ENCODE measurements at regions not wholly inside any gene's neighbourhood (a gene's known extent, or its start where the extent isn't known, plus 50 kb on each side); places are given as distances from the start of the nearest gene placed in this dataset.

GRCh38 chr16:79914961-79915720, 314.6 kb upstream of the MAF start:
- Histone ChIP-seq H3K9me3 (replicated peaks; ENCODE audit: control insufficient read depth, insufficient read depth, low read length) (no peaks in the 10 kb centered on the region), H3K27me3 (ENCODE audit: control insufficient read depth in 2 of 2, insufficient read depth in 2 of 2, low read length in 2 of 2) (no peaks in the 10 kb centered on the region), H3K4me1 (ENCODE audit: control insufficient read depth, extremely low read depth, insufficient read depth, low read length) (no peaks in the 10 kb centered on the region), H2AFZ (ENCODE audit: low read depth, low read length) (no peak overlapping the region), H3K9me1 (replicated peaks; ENCODE audit: control insufficient read depth, extremely low read depth, insufficient read depth, low read length) (no peaks in the 10 kb centered on the region), H3K4me3 (replicated peaks in 1 of 3; ENCODE audit: insufficient read depth in 1 of 3, low read depth in 1 of 3, low read length in 3 of 3) (no peak overlapping the region), H3K4me2 (ENCODE audit: insufficient read depth, low read length) (no peak overlapping the region), H4K20me1 (replicated peaks; ENCODE audit: control insufficient read depth, extremely low read depth, insufficient read depth, low read length) (no peaks in the 10 kb centered on the region), H3K79me2 (ENCODE audit: control insufficient read depth, insufficient read depth, low read length) (no peaks in the 10 kb centered on the region), H3K9ac (replicated peaks; ENCODE audit: extremely low read depth, insufficient read depth, low read length) (no peak overlapping the region), H3K27ac (ENCODE audit: insufficient read depth, low read depth, low read length) (no peak overlapping the region), H3K36me3 (ENCODE audit: control insufficient read depth in 2 of 2, extremely low read depth in 1 of 2, insufficient read depth in 2 of 2, low read length in 2 of 2) (no peaks in the 10 kb centered on the region)
- BruUV-seq (replicated peaks), result no TSS peak
- ChIA-PET CTCF (no interaction called here), POLR2A (no interaction called here)
- intact Hi-C loops (cut with micrococcal nuclease) (no loop called here), dilution Hi-C loops (cut with MboI; ENCODE audit: extremely low pct_ligation_motif_present, low sequenced_read_pairs) (no loop called here)
- DNase-seq (ENCODE audit: low read depth, low spot score) (no peak), FAIRE-seq (no peak)
- TF ChIP-seq MAX (IDR thresholded peaks at IDR 0.05; ENCODE audit: insufficient read depth, insufficient read length), result no peak
- TF ChIP-seq POLR2A (IDR thresholded peaks at IDR 0.05; ENCODE audit: low read depth, low read length), result no peak

- no TSS peak for BruUV-seq (replicated peaks)
- Histone ChIP-seq H3K4me3 (replicated peaks in 1 of 3; ENCODE audit: insufficient read depth in 1 of 3, low read depth in 1 of 3, low read length in 3 of 3) (no peak overlapping the region), H3K27ac (ENCODE audit: insufficient read depth, low read depth, low read length) (no peak overlapping the region), H3K9me1 (replicated peaks; ENCODE audit: control insufficient read depth, extremely low read depth, insufficient read depth, low read length) (no peaks in the 10 kb centered on the region), H3K36me3 (ENCODE audit: control insufficient read depth in 2 of 2, extremely low read depth in 1 of 2, insufficient read depth in 2 of 2, low read length in 2 of 2) (no peaks in the 10 kb centered on the region), H3K4me1 (ENCODE audit: control insufficient read depth, extremely low read depth, insufficient read depth, low read length) (no peaks in the 10 kb centered on the region), H3K79me2 (ENCODE audit: control insufficient read depth, insufficient read depth, low read length) (no peaks in the 10 kb centered on the region), H3K9me3 (replicated peaks; ENCODE audit: control insufficient read depth, insufficient read depth, low read length) (no peaks in the 10 kb centered on the region), H3K4me2 (ENCODE audit: insufficient read depth, low read length) (no peak overlapping the region), H3K27me3 (ENCODE audit: control insufficient read depth in 2 of 2, insufficient read depth in 2 of 2, low read length in 2 of 2) (no peaks in the 10 kb centered on the region), H4K20me1 (replicated peaks; ENCODE audit: control insufficient read depth, extremely low read depth, insufficient read depth, low read length) (no peaks in the 10 kb centered on the region), H3K9ac (replicated peaks; ENCODE audit: extremely low read depth, insufficient read depth, low read length) (no peak overlapping the region), H2AFZ (ENCODE audit: low read depth, low read length) (no peak overlapping the region)
- POLR2A ChIA-PET, result no interaction called here
- CTCF ChIA-PET, result no interaction called here
- DNase-seq (ENCODE audit: low read depth, low spot score), result no peak
- TF ChIP-seq EZH2 (IDR thresholded peaks at IDR 0.05; ENCODE audit: borderline replicate concordance, low read depth, low read length, severe bottlenecking), result no peak
- no peak for TF ChIP-seq FOS (IDR thresholded peaks at IDR 0.05; ENCODE audit: borderline replicate concordance, insufficient read depth, low read length)
- TF ChIP-seq MYC (IDR thresholded peaks at IDR 0.05; ENCODE audit: low read depth, low read length), result no peak
- no peak for TF ChIP-seq POLR2A (IDR thresholded peaks at IDR 0.05; ENCODE audit: low read depth, low read length)
- TF ChIP-seq MAX (IDR thresholded peaks at IDR 0.05; ENCODE audit: insufficient read depth, insufficient read length), result no peak
- no peak for TF ChIP-seq GATA2 (IDR thresholded peaks at IDR 0.05; ENCODE audit: insufficient read depth, insufficient read length, low read depth, low read length)
- no peak for TF ChIP-seq POLR2AphosphoS5 (IDR thresholded peaks at IDR 0.05; ENCODE audit: insufficient read depth, low read depth, low read length)
- TF ChIP-seq CTCF (IDR thresholded peaks at IDR 0.05; ENCODE audit: extremely low read depth in 1 of 2, insufficient read depth in 1 of 2, low read depth in 1 of 2, low read length in 2 of 2), result no peak
- no peak for TF ChIP-seq JUN (IDR thresholded peaks at IDR 0.05; ENCODE audit: borderline replicate concordance, insufficient read depth, insufficient read length, low read depth)
- intact Hi-C loops (cut with micrococcal nuclease), result no loop called here
- no peak for FAIRE-seq
- dilution Hi-C loops (cut with MboI; ENCODE audit: extremely low pct_ligation_motif_present, low sequenced_read_pairs), result no loop called here
These were observed 312.2 kb upstream of the MAF start for GRCh38 chr16:79912592-79913310.

Data from endothelial cell of umbilical vein (primary cell).